ENCODE measurements at regions not wholly inside any gene's neighbourhood (a gene's known extent, or its start where the extent isn't known, plus 50 kb on each side); places are given as distances from the start of the nearest gene placed in this dataset.

- TF ChIP-seq YY1 (IDR thresholded peaks at IDR 0.05; ENCODE audit: low read depth, low read length), result no peak
- no peak for TF ChIP-seq SIN3A (conservative IDR thresholded peaks at IDR 0.05 in 1 of 2, IDR thresholded peaks at IDR 0.05 in 1 of 2; ENCODE audit: low read depth in 1 of 2, low read length in 2 of 2)
- TF ChIP-seq RXRA (IDR thresholded peaks at IDR 0.05; ENCODE audit: insufficient read depth, low read depth, low read length), result no peak
- no peak for TF ChIP-seq RAD21 (IDR thresholded peaks at IDR 0.05 in 1 of 2, conservative IDR thresholded peaks at IDR 0.05 in 1 of 2; ENCODE audit: low read depth in 2 of 2, low read length in 2 of 2)
- no peak for TF ChIP-seq CBX8 (IDR thresholded peaks at IDR 0.05; ENCODE audit: borderline replicate concordance, low read depth, low read length)
- TF ChIP-seq NANOG (IDR thresholded peaks at IDR 0.05; ENCODE audit: insufficient read depth, low read depth, low read length, poor library complexity, severe bottlenecking), result no peak
These were observed 105.9 kb downstream of the METRNL start (continued) for GRCh38 chr17:83185023-83186002.
